Thyroid gland (tissue), 4 donors: ENCODE measurements at regions not wholly inside any gene's neighbourhood (a gene's known extent, or its start where the extent isn't known, plus 50 kb on each side); places are given as distances from the start of the nearest gene placed in this dataset.

Source experiments
- POLR2A ChIP-seq, 2 donors: fragments of 450-650 bp; IDR thresholded peaks; one replicate each; pipeline ENCODE4 v1.6.1; 2017; ENCODE audit warnings: antibody characterized with exemption in 2 of 2, mild to moderate bottlenecking in 2 of 2, moderate library complexity in 1 of 2
- TF ChIP-seq, protein P1 (sequence below), 6 experiments: fragments of 200-600 bp in 3 of 6; fragments of 450-650 bp in 3 of 6; sonication (generic) in 3 of 6; IDR thresholded peaks; one replicate each; pipeline ENCODE4 v1.5.1; 2016 to 2019; ENCODE audit warnings: antibody characterized with exemption in 6 of 6, mild to moderate bottlenecking in 2 of 6, inconsistent platforms in 1 of 6, moderate library complexity in 1 of 6

DNA sequence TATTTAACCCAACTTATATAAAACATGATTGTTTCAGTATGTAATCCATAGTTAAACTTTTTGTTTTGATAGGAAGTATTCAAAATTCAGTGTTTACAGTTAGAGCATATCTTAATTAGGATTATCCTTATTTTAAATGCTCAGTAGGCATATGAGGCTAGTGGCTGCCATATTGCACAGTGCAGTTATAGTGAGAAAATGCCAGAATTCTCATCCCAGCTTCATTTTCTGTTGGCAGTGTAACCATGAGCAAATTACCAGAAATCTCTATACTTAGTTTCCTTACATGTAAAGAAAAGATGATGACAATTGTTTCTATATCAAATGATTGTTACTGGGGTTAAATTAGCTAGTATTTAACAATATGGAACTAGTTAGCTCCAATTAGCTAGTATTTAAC is 265.8 kb downstream of the ARAP2 start:
- TF ChIP-seq, protein P1, sequence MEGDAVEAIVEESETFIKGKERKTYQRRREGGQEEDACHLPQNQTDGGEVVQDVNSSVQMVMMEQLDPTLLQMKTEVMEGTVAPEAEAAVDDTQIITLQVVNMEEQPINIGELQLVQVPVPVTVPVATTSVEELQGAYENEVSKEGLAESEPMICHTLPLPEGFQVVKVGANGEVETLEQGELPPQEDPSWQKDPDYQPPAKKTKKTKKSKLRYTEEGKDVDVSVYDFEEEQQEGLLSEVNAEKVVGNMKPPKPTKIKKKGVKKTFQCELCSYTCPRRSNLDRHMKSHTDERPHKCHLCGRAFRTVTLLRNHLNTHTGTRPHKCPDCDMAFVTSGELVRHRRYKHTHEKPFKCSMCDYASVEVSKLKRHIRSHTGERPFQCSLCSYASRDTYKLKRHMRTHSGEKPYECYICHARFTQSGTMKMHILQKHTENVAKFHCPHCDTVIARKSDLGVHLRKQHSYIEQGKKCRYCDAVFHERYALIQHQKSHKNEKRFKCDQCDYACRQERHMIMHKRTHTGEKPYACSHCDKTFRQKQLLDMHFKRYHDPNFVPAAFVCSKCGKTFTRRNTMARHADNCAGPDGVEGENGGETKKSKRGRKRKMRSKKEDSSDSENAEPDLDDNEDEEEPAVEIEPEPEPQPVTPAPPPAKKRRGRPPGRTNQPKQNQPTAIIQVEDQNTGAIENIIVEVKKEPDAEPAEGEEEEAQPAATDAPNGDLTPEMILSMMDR (IDR thresholded peaks at IDR 0.05) = no peak
- TF ChIP-seq POLR2A (IDR thresholded peaks at IDR 0.05) = no peak
